AG09309 (cell line): ENCODE measurements at regions not wholly inside any gene's neighbourhood (a gene's known extent, or its start where the extent isn't known, plus 50 kb on each side); places are given as distances from the start of the nearest gene placed in this dataset.
"Not testable (repeated sequence)": the region's sequence is repeated elsewhere in the genome, so short reads cannot be mapped to it uniquely, and the experiment has no call there.

ENCODE experiments used
- DNase-seq: peaks from one replicate; pipeline ENCODE4 v3.0.0-alpha.2; 2010; ENCODE audit warnings: low read depth
- H3K4me3 ChIP-seq: 2 replicates; pipeline ENCODE4 v1.5.1; 2011; ENCODE audit warnings: mild to moderate bottlenecking, low read depth, low read length, moderate library complexity; ENCODE audit not compliant: control insufficient read depth
- CTCF ChIP-seq: IDR thresholded peaks from 2 replicates; pipeline ENCODE4 v1.5.1; 2011; ENCODE audit warnings: mild to moderate bottlenecking, low read depth, low read length, inconsistent platforms; ENCODE audit not compliant: insufficient read depth, control insufficient read depth; ENCODE audit errors: missing control alignments

DNA sequence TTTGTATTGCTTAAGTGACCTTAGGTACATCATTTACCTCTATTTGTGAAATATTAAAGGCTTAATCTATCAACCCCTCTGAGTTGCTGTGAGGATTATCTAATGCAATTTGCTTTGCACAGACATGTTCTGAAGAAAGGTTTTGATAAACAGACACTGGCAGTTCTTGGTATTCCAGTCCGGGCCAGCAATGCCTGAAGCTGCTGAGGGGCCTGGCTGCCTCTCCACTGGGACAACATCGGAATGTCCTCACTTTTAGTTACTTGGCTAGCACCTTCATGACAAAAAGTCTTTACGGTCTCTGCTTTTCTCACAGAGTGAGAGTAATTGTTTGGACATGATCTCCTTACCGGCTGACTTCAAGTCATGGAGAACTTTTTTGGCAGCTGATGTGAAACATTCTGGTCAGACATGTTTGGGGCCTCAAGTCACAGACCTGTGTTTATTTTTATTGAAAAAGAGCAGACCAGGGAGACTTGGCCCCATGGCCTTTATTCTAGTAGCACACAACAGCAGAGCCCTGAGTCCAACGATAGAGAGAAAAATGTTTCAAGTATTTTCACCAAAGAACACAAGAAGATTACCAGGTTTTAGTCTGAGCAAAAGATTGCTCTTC, 1112.3 kb upstream of the FANCL start:
- no peak overlapping the region for H3K4me3 ChIP-seq
- no peak for TF ChIP-seq CTCF
- no peak for DNase-seq

DNA sequence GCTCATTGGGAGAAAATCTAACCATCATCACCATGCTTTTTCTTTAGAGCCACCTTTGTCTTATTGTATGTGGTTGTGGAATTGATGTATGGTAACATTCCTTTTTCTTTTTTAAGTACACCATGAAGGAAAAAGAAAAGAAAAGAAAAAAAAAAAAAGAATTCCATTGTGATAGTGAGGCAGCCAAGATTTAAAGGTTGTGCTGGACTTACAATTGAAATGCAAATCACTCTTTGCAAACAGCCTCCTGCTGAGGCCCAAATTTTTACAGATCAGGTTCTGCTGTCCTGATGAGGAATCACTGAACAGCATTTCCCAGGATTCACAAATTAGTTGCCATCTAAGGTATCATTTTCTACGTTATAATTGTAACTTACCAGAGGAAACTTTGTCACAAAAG, 1101.0 kb upstream of the FANCL start:
- no peak for TF ChIP-seq CTCF
- DNase-seq: no peak
- no peak overlapping the region for H3K4me3 ChIP-seq

DNA sequence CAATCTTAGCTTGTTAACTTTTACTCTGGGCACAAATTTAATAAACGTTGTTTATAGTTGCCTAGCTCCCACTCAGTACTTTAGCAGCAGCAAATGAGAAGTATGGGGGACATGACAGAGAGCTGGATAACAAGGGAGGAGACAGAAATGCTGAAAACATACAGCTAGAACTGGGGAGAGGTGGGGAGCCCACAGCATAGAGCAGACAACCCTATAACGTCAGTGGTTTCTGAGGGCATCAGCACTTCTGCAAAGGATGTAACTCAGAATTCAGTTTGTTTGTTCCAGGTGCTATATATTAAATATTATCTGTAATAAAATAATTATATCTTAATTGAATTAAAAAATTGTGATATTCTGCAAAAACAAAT, 1098.7 kb upstream of the FANCL start:
- H3K4me3 ChIP-seq: no peak overlapping the region
- no peak for DNase-seq
- TF ChIP-seq CTCF: no peak

DNA sequence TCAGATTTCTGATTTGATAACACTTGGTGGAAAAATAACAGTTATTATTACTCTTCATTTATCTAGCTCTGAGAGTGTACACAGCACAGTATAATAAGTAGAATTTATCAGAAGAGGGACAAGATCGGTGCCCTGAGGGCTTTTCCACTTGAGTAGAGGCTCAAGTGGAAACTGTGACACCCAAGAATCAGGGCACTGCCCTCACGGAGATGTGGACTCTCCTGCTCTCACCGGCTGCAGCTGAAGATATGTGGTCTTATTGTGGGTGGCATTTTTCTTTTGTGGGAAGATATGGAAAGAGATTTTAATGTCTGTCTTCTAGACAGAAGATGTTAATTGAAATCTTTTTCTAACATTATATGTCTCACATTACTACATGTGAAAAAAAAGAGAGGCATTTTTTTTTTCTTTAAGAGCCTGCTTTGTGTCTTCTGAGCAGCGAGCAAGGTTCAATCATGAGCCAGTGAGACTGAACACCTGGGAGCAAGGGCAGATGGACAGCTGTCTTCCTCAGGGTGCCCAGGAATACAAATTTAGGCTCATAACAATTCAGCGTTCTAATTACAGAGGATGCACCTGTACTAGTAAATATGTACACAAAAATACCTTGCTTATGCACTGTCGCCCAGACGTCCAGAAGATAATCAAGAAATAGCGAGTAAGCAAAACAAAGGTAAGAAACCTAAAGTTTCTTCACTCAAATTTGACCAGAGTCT, 1098.2 kb upstream of the FANCL start:
- no peak overlapping the region for H3K4me3 ChIP-seq
- no peak for TF ChIP-seq CTCF
- DNase-seq: no peak

- H3K4me3 ChIP-seq: no peak overlapping the region
- DNase-seq: no peak
- TF ChIP-seq CTCF: no peak
Measured at GRCh38 chr2:59333007-59333406, 1091.9 kb upstream of the FANCL start.

DNA sequence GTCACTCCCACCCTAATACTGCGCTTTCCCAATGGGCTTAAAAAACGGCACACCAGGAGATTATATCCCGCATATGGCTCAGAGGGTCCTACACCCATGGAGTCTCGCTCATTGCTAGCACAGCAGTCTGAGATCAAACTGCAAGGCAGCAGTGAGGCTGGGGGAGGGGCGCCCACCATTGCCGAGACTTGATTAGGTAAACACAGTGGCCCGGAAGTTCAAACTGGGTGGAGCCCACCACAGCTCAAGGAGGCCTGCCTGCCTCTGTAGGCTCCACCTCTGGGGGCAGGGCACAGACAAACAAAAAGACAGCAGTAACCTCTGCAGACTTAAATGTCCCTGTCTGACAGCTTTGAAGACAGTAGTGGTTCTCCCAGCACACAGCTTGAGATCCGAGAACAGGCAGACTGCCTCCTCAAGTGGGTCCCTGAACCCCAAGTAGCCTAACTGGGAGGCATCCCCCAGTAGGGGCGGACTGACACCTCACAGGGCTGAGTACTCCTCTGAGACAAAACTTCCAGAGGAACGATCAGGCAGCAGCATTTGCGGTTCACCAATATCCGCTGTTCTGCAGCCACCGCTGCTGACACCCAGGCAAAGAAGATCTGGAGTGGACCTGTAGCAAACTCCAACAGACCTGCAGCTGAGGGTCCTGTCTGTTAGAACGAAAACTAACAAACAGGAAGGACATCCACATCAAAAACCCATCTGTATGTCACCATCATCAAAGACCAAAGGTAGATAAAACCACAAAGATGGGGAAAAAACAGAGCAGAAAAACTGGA, 1085.6 kb upstream of the FANCL start:
- not testable (repeated sequence) for H3K4me3 ChIP-seq, DNase-seq

DNA sequence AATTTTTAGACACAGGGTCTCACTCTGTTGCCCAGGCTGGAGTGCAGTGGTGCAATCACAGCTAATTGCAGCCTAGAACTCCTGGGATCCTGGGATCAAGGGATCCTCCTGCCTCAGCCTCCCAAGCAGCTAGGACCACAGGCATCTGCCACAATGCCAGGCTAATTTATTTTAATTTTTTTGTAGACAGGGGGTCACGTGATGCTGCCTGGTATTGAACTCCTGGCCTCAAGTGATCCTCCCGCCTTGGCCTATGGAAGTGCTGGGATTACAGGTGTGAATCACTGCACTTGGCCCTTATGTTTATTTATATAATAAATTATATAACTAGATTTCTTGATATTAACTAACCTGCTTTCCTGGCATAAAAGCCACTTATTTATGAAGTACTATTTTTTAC, 1081.7 kb upstream of the FANCL start:
- no peak for DNase-seq
- no peak for TF ChIP-seq CTCF
- no peak overlapping the region for H3K4me3 ChIP-seq
